Uterus (tissue), 3 donors: ENCODE measurements at regions not wholly inside any gene's neighbourhood (a gene's known extent, or its start where the extent isn't known, plus 50 kb on each side); places are given as distances from the start of the nearest gene placed in this dataset.

Experiments
- DNase-seq, 2 donors: peaks; one replicate each; pipeline ENCODE4 v3.0.0-alpha.2; 2019 to 2020
- H3K27ac ChIP-seq, 2 donors: fragments of 200-600 bp; sonication (generic); 1 replicate in 1 of 2; 2 replicates in 1 of 2; pipeline ENCODE4 v1.5.1; 2016 to 2018
- H3K27me3 ChIP-seq, 2 donors: fragments of 200-600 bp; sonication (generic); one replicate each; pipeline ENCODE4 v1.5.1; 2018 to 2019; ENCODE audit warnings: control low read depth in 1 of 2
- H3K36me3 ChIP-seq, 2 donors: fragments of 200-600 bp; sonication (generic); one replicate each; pipeline ENCODE4 v1.5.1; 2019; ENCODE audit warnings: control low read depth in 1 of 2
- H3K4me1 ChIP-seq, 2 donors: fragments of 200-600 bp; sonication (generic); one replicate each; pipeline ENCODE4 v1.5.1; 2018 to 2019; ENCODE audit warnings: control low read depth in 1 of 2
- H3K4me3 ChIP-seq, 2 donors: fragments of 200-600 bp; sonication (generic); 1 replicate in 1 of 2; 2 replicates in 1 of 2; pipeline ENCODE4 v1.5.1; 2018 to 2019; ENCODE audit warnings: mild to moderate bottlenecking in 1 of 2
- H3K9me3 ChIP-seq, 2 donors: fragments of 200-600 bp; sonication (generic); one replicate each; pipeline ENCODE4 v1.5.1; 2019; ENCODE audit warnings: control low read depth in 1 of 2
- CTCF ChIP-seq, 4 experiments: fragments of 200-600 bp in 2 of 4; fragments of 450-650 bp in 2 of 4; sonication (generic) in 2 of 4; IDR thresholded peaks; one replicate each; pipeline ENCODE4 v1.5.1; 2016 to 2019; ENCODE audit warnings: antibody characterized with exemption in 4 of 4, mild to moderate bottlenecking in 2 of 4, moderate library complexity in 1 of 4
- POLR2A ChIP-seq, 2 donors: fragments of 450-650 bp; IDR thresholded peaks; one replicate each; pipeline ENCODE4 v1.6.1; 2016; ENCODE audit warnings: antibody characterized with exemption in 2 of 2, mild to moderate bottlenecking in 1 of 2, moderate library complexity in 1 of 2
- intact Hi-C: fragments of 100-400 bp; cut with DNase I; formaldehyde crosslinking; loops from one replicate; pipeline ENCODE4 v1.15.1; 2023; ENCODE audit warnings: low total_unique reads
- donor health status: DM: yes; HTN: yes; CAD: no.

- Histone ChIP-seq H3K27ac (no peak overlapping the region), H3K4me3 (no peak overlapping the region), H3K36me3 (no peaks in the 10 kb centered on the region), H3K4me1 (no peaks in the 10 kb centered on the region), H3K9me3 (no peaks in the 10 kb centered on the region), H3K27me3 (no peaks in the 10 kb centered on the region)
- intact Hi-C loops = no loop called here
- no peak for DNase-seq
- TF ChIP-seq POLR2A (IDR thresholded peaks at IDR 0.05) = no peak
- TF ChIP-seq CTCF (IDR thresholded peaks at IDR 0.05) = no peak
Measured at GRCh38 chr5:106459541-106459940, 1211.2 kb downstream of the EFNA5 start.

GRCh38 chr5:106454651-106455415 is 1215.9 kb downstream of the EFNA5 start:
- no peak overlapping the region for H3K27ac ChIP-seq
- no peak overlapping the region for H3K4me3 ChIP-seq
- H3K36me3 ChIP-seq = no peaks in the 10 kb centered on the region
- H3K27me3 ChIP-seq = no peaks in the 10 kb centered on the region
- H3K9me3 ChIP-seq = no peaks in the 10 kb centered on the region
- TF ChIP-seq POLR2A (IDR thresholded peaks at IDR 0.05) (no peak), CTCF (IDR thresholded peaks at IDR 0.05) (no peak)
- intact Hi-C loops = no loop called here
- H3K4me1 ChIP-seq = no peaks in the 10 kb centered on the region
- DNase-seq = no peak

GRCh38 chr5:106454050-106454449 is 1216.7 kb downstream of the EFNA5 start:
- Histone ChIP-seq H3K36me3 (no peaks in the 10 kb centered on the region), H3K27me3 (no peaks in the 10 kb centered on the region), H3K27ac (no peak overlapping the region), H3K9me3 (no peaks in the 10 kb centered on the region), H3K4me1 (no peaks in the 10 kb centered on the region), H3K4me3 (no peak overlapping the region)
- no peak for TF ChIP-seq POLR2A (IDR thresholded peaks at IDR 0.05)
- no peak for TF ChIP-seq CTCF (IDR thresholded peaks at IDR 0.05)
- intact Hi-C loops = no loop called here
- DNase-seq = no peak

GRCh38 chr5:106451998-106452397 is 1218.7 kb downstream of the EFNA5 start:
- Histone ChIP-seq H3K27me3 (no peaks in the 10 kb centered on the region), H3K36me3 (no peaks in the 10 kb centered on the region), H3K4me1 (no peaks in the 10 kb centered on the region), H3K27ac (no peak overlapping the region), H3K9me3 (no peaks in the 10 kb centered on the region), H3K4me3 (no peak overlapping the region)
- intact Hi-C loops = no loop called here
- no peak for TF ChIP-seq CTCF (IDR thresholded peaks at IDR 0.05)
- TF ChIP-seq POLR2A (IDR thresholded peaks at IDR 0.05) = no peak
- no peak for DNase-seq

GRCh38 chr5:106443746-106444145 is 1227.0 kb downstream of the EFNA5 start:
- intact Hi-C loops = no loop called here
- no peaks in the 10 kb centered on the region for H3K9me3 ChIP-seq
- no peak for TF ChIP-seq CTCF (IDR thresholded peaks at IDR 0.05)
- TF ChIP-seq POLR2A (IDR thresholded peaks at IDR 0.05) = no peak
- no peak overlapping the region for H3K27ac ChIP-seq
- no peaks in the 10 kb centered on the region for H3K36me3 ChIP-seq
- no peaks in the 10 kb centered on the region for H3K4me1 ChIP-seq
- H3K4me3 ChIP-seq = no peak overlapping the region
- no peaks in the 10 kb centered on the region for H3K27me3 ChIP-seq
- DNase-seq = no peak
